ENCODE measurements at regions not wholly inside any gene's neighbourhood (a gene's known extent, or its start where the extent isn't known, plus 50 kb on each side); places are given as distances from the start of the nearest gene placed in this dataset.

DNA sequence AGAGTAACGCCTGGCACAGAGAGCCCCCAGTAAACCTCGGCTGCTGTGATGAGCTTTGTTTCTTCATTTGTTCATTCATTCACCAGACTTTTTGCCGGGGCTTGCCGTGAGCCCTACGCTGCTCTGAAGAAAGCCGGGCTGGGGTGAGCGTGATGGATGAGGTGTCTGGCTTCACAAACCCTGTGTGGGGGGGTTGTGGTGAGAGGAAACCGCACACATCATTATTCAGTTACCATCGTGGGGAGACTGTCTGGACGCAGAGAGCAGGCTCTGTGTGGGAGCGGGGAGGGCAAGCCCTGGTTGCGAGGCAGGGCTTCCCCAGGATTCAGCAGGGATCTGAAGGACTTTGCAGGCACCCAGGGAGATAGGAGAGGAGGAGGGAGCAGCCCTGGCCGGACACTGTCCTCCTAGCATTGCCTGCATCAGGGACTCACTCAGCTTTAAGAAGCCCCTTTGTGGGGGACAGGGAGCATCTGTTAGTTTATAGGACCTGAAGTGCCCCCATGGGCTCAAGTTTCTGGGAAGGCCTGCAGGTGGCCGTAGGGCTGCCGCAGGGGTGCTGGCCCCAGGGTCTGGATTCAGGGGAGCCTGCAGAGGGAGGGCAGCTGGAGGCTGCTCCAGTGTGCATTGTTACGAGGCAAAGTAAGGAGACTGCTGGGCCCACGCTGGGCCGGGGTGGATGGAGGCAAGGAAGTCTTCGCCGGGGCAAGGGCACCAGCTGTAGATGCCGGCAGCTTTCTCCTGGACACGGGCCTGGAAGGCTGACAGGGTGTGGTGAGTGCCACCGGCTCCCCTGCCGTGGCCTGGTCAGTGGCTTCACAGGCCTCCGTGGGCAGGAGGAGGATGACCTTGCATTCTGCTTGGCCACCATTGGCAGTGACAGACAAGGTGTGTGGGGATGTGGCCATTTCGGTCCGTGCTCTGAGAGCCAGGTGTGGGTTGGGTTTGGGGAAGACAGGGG is 334.5 kb downstream of the SEC14L1 start:
- Histone ChIP-seq H3K27me3 (ENCODE audit: control insufficient read depth, insufficient read depth, low read length) (no peaks in the 10 kb centered on the region), H3K4me1 (ENCODE audit: control insufficient read depth, extremely low read depth, insufficient read depth, low read length) (peaks cover 77% of the 10 kb centered on the region), H3K9ac (ENCODE audit: insufficient read depth, low read length) (peak overlapping the region; percentile 26)

DNA sequence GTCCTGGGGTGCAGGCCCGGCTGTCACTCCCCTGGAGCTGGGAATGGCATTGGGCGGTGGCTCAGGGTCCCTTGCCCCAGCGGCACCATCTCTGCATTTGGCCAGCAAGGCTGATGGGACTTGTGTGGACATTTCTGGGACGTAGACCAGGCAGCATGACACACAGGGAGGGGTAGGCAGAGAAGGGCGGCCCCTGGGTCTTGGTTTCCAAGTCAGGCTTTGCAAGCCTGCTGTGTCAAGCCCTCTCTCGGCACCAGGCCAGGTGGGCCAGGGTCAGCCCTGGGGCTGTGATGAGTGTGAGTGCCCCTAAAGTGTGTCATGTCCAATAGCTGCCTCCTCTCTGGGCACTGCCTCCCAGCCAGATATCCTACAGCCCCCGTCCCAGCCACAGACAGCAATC is 335.2 kb downstream of the SEC14L1 start:
- Histone ChIP-seq H2AFZ (ENCODE audit: low read length) (no peak overlapping the region), H3K4me3 (replicated peaks in 1 of 4; ENCODE audit: control extremely low read depth in 1 of 4, insufficient read depth in 1 of 4, low read depth in 3 of 4, low read length in 4 of 4) (no peak overlapping the region), H3K27ac (ENCODE audit: insufficient read depth, low read length) (peak overlapping the region; percentile 85), H3K27me3 (ENCODE audit: control insufficient read depth, insufficient read depth, low read length) (no peaks in the 10 kb centered on the region), H3K9me3 (ENCODE audit: control insufficient read depth, insufficient read depth, low read depth, low read length) (no peaks in the 10 kb centered on the region), H4K20me1 (ENCODE audit: control insufficient read depth, extremely low read depth, insufficient read depth, low read length) (peaks cover 14% of the 10 kb centered on the region), H3K4me2 (ENCODE audit: extremely low read depth, insufficient read depth, low read length) (peak overlapping the region; percentile 67), H3K79me2 (ENCODE audit: control insufficient read depth, insufficient read depth, low read length) (peaks cover 85% of the 10 kb centered on the region), H3K9ac (ENCODE audit: insufficient read depth, low read length) (peak overlapping the region; percentile 32), H3K36me3 (ENCODE audit: control insufficient read depth, insufficient read depth, low read length) (peaks cover 7% of the 10 kb centered on the region), H3K4me1 (ENCODE audit: control insufficient read depth, extremely low read depth, insufficient read depth, low read length) (peaks cover 70% of the 10 kb centered on the region)
- DNase-seq (ENCODE audit: low read depth in 2 of 2), result no peak
- TF ChIP-seq EZH2 (IDR thresholded peaks at IDR 0.05; ENCODE audit: low read length, missing control alignments), result no peak
- no peak for TF ChIP-seq CTCF (conservative IDR thresholded peaks at IDR 0.05 in 1 of 2, IDR thresholded peaks at IDR 0.05 in 1 of 2; ENCODE audit: low read depth in 1 of 2, low read length in 2 of 2)

More for the DNA sequence above, 334.5 kb downstream of the SEC14L1 start:
- Histone ChIP-seq H3K9me3 (ENCODE audit: control insufficient read depth, insufficient read depth, low read depth, low read length) (no peaks in the 10 kb centered on the region), H3K4me3 (replicated peaks in 1 of 4; ENCODE audit: control extremely low read depth in 1 of 4, insufficient read depth in 1 of 4, low read depth in 3 of 4, low read length in 4 of 4) (no peak overlapping the region), H3K36me3 (ENCODE audit: control insufficient read depth, insufficient read depth, low read length) (peaks cover 7% of the 10 kb centered on the region), H3K4me2 (ENCODE audit: extremely low read depth, insufficient read depth, low read length) (peak overlapping the region; percentile 38), H3K79me2 (ENCODE audit: control insufficient read depth, insufficient read depth, low read length) (peaks cover 85% of the 10 kb centered on the region), H4K20me1 (ENCODE audit: control insufficient read depth, extremely low read depth, insufficient read depth, low read length) (peaks cover 15% of the 10 kb centered on the region), H2AFZ (ENCODE audit: low read length) (no peak overlapping the region), H3K27ac (ENCODE audit: insufficient read depth, low read length) (peak overlapping the region; percentile 56)
- TF ChIP-seq EZH2 (IDR thresholded peaks at IDR 0.05; ENCODE audit: low read length, missing control alignments) (no peak), CTCF (conservative IDR thresholded peaks at IDR 0.05 in 1 of 2, IDR thresholded peaks at IDR 0.05 in 1 of 2; ENCODE audit: low read depth in 1 of 2, low read length in 2 of 2) (no peak)
- DNase-seq (ENCODE audit: low read depth in 2 of 2), result peak; percentile 94 to 98

DNA sequence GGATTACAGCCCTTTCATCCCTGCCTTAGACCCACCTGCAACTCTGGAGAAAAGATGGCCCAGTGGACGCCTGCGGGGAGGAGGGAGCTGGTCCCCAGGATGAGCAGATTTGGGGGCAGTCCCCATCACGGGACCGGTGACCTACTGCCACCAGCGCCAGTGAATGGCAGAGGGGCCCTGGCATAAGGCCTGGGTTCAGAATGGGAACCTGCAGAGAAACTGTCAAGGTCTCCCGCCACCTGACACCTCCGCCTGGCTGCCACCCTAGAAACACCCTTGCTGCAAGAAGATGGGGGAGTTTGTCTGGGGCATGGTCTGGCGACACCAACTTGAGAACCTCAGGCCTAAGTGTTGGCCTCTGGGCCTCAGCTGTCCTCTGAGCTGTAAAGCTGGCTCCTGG is 335.7 kb downstream of the SEC14L1 start:
- Histone ChIP-seq H3K27ac (ENCODE audit: insufficient read depth, low read length) (peak overlapping the region; percentile 85), H3K4me1 (ENCODE audit: control insufficient read depth, extremely low read depth, insufficient read depth, low read length) (peaks cover 65% of the 10 kb centered on the region), H3K36me3 (ENCODE audit: control insufficient read depth, insufficient read depth, low read length) (peaks cover 9% of the 10 kb centered on the region), H3K4me2 (ENCODE audit: extremely low read depth, insufficient read depth, low read length) (peak overlapping the region; percentile 67), H4K20me1 (ENCODE audit: control insufficient read depth, extremely low read depth, insufficient read depth, low read length) (peaks cover 12% of the 10 kb centered on the region), H2AFZ (ENCODE audit: low read length) (no peak overlapping the region), H3K27me3 (ENCODE audit: control insufficient read depth, insufficient read depth, low read length) (no peaks in the 10 kb centered on the region), H3K9me3 (ENCODE audit: control insufficient read depth, insufficient read depth, low read depth, low read length) (no peaks in the 10 kb centered on the region), H3K9ac (ENCODE audit: insufficient read depth, low read length) (peak overlapping the region; percentile 32), H3K4me3 (replicated peaks in 1 of 4; ENCODE audit: control extremely low read depth in 1 of 4, insufficient read depth in 1 of 4, low read depth in 3 of 4, low read length in 4 of 4) (no peak overlapping the region), H3K79me2 (ENCODE audit: control insufficient read depth, insufficient read depth, low read length) (peaks cover 85% of the 10 kb centered on the region)
- no peak for DNase-seq (ENCODE audit: low read depth in 2 of 2)
- no peak for TF ChIP-seq EZH2 (IDR thresholded peaks at IDR 0.05; ENCODE audit: low read length, missing control alignments)
- TF ChIP-seq CTCF (conservative IDR thresholded peaks at IDR 0.05 in 1 of 2, IDR thresholded peaks at IDR 0.05 in 1 of 2; ENCODE audit: low read depth in 1 of 2, low read length in 2 of 2), result no peak
